ENCODE measurements at regions not wholly inside any gene's neighbourhood (a gene's known extent, or its start where the extent isn't known, plus 50 kb on each side); places are given as distances from the start of the nearest gene placed in this dataset.

DNA sequence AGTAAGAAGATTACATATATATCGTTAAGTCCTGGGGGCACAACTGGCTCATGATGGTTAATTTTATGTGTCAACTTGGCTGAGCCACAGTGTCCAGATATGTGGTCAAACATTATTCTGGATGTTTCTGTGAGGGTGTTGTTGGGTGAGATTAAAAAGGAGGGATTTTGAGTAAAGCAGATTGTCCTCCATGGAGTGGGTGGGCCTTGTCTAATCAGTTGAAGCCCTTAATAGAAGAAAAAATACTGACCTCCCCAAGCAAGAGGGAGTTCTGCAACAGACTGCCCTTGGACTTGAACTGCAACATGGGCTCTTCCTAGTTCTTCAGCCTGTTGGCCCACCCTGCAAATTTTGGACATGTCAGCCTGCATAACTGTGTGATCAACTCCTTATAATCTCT is 311.6 kb downstream of the RPS6KC1 start:
- H3K36me3 Mint-ChIP-seq (ENCODE audit: low read depth) = no peaks in the 10 kb centered on the region
- no peak overlapping the region for H3K4me3 Mint-ChIP-seq
- H3K27me3 Mint-ChIP-seq = peaks cover 21% of the 10 kb centered on the region
- no peak overlapping the region for H3K27ac Mint-ChIP-seq
- peaks cover 7% of the 10 kb centered on the region for H3K9me3 Mint-ChIP-seq
- no peak for ATAC-seq (replicated peaks)
- H3K4me1 Mint-ChIP-seq = no peaks in the 10 kb centered on the region

DNA sequence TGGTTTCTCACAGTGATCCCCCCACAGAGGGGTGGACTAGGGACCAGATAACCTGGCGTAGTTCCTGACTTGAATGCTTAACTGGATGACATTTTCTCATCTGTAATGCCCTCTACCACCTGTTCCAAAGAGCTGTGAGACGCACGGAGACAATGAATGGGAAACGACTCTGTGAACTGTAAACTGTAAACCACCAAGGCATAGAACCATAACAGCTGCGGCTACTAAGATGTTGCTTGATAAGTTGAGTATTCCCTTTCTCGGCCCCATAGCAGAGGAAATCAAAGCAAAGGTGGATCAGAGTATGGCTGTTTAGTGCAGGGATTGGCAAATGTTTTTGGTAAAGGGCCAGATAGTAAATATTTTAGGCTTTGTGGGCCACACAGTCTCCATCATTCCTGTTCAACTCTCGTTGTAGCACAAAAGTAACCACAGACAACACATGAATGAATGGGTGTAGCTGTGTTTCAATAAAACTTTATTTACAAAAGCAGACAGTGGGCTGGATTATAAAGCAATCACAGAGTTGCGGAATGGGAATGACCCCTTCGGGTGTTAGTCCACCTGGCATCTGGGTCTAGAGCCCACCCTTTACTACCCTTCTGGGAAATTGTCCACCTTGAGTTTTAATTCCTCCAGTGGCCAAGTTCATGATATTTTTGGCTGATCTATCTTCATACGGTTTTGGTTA is 315.2 kb downstream of the RPS6KC1 start:
- no peak overlapping the region for H3K27ac Mint-ChIP-seq
- no peak for ATAC-seq (replicated peaks)
- H3K4me1 Mint-ChIP-seq = no peaks in the 10 kb centered on the region
- H3K4me3 Mint-ChIP-seq = no peak overlapping the region
- peaks cover 7% of the 10 kb centered on the region for H3K9me3 Mint-ChIP-seq
- H3K27me3 Mint-ChIP-seq = peaks cover 16% of the 10 kb centered on the region
- H3K36me3 Mint-ChIP-seq (ENCODE audit: low read depth) = no peaks in the 10 kb centered on the region

DNA sequence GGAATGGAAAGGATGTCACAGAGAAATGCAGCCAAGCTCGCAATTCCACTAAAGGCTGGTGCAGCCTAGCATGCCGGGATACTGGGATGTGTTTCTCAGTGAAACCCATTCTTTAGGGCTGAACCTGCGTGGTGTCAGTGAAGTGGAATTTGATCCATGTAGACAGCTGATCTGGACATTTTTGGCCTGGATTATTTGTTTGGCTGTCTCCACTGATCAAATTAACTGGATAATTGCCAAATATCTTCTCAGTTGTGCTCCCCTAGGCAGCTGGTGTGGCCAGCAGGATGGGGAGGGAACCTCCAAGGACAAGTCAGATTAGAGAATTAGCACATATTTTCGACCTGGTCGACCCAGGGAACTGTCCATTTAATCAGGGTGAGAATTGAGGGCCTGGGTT is 318.4 kb downstream of the RPS6KC1 start:
- no peak overlapping the region for H3K27ac Mint-ChIP-seq
- no peak for ATAC-seq (replicated peaks)
- no peak overlapping the region for H3K4me3 Mint-ChIP-seq
- peaks cover 10% of the 10 kb centered on the region for H3K27me3 Mint-ChIP-seq
- H3K9me3 Mint-ChIP-seq = peaks cover 7% of the 10 kb centered on the region
- H3K4me1 Mint-ChIP-seq = peaks cover 4% of the 10 kb centered on the region
- no peaks in the 10 kb centered on the region for H3K36me3 Mint-ChIP-seq (ENCODE audit: low read depth)

DNA sequence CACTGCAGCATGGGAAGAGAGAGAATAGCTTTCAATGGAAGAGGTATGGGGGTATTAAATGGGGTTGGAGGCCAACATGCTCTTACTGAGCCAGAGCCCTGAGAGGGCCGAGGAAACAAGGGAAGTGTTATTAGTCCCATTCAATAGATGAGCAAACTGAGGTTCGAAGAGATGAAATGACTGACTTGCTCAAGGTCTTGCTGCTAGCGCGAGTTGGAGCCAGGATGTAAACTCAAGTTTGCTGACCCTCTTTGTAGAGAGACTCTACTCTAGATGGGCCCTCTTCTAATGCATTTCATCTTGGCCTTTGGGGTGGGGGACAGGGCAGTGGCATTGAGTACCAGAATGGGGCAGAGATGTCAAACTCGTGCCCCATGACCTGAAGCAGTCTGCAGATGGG is 319.5 kb downstream of the RPS6KC1 start:
- Mint-ChIP-seq H3K27me3 (peaks cover 7% of the 10 kb centered on the region), H3K36me3 (ENCODE audit: low read depth) (no peaks in the 10 kb centered on the region), H3K9me3 (peaks cover 3% of the 10 kb centered on the region), H3K27ac (no peak overlapping the region), H3K4me1 (peaks cover 5% of the 10 kb centered on the region), H3K4me3 (no peak overlapping the region)
- no peak for ATAC-seq (replicated peaks)

DNA sequence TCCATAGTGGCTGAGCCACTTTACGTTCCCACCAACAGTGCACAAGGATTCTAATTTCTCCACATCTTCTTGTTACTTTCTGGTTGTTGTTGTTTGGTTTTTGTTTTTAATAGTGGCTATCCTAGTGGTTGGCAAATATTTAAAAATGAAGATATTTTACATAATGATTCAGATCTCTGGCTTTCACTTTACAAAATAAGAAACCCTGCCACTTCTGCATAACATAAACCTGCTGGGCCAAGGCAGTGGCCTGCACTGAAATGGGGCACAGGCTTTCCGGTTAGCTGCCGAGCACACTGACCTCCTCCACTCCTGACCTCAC is 320.4 kb downstream of the RPS6KC1 start:
- Mint-ChIP-seq H3K27me3 (peaks cover 7% of the 10 kb centered on the region), H3K4me3 (no peak overlapping the region), H3K27ac (no peak overlapping the region), H3K9me3 (peaks cover 3% of the 10 kb centered on the region), H3K36me3 (ENCODE audit: low read depth) (no peaks in the 10 kb centered on the region), H3K4me1 (peaks cover 5% of the 10 kb centered on the region)
- no peak for ATAC-seq (replicated peaks)

DNA sequence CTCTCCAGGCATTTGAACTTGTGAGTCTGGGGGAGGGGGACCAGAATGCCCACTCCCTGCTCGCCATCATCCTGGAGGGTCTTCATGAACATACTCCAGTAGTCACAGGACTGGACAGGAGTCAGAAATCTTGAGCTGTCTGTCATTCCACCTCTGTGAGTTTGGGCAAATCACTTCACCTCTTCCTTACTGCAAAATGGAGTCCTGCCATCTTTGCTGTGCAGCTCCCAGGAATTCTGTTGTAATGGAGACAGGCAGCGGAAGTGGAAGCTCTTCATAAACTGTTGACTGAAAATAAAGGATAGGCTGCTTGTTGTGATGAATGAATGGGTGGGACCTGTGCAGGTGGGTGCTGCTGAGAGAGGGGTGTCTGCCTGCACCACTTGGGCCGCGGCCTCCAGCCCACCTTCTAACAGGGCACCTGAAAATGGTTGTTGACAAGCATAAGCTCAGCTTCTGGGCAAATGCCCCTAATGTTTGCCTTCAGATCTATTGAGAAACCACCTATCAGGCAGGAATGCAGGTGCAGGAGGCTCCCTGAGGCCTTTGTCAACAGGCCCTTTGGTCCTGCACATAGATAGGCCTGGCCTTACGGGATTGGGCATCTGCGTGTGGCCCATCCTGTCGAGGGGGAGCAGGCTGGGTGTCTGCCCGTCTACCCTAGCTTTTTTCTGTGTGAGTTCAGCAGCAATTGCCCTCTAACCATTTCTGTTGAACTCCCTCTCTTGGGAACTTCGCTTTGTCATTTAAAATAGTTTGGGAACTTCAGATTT is 321.0 kb downstream of the RPS6KC1 start:
- Mint-ChIP-seq H3K4me1 (peaks cover 5% of the 10 kb centered on the region), H3K27ac (no peak overlapping the region), H3K4me3 (no peak overlapping the region), H3K36me3 (ENCODE audit: low read depth) (no peaks in the 10 kb centered on the region), H3K9me3 (no peaks in the 10 kb centered on the region), H3K27me3 (peaks cover 7% of the 10 kb centered on the region)
- ATAC-seq (replicated peaks) = no peak

DNA sequence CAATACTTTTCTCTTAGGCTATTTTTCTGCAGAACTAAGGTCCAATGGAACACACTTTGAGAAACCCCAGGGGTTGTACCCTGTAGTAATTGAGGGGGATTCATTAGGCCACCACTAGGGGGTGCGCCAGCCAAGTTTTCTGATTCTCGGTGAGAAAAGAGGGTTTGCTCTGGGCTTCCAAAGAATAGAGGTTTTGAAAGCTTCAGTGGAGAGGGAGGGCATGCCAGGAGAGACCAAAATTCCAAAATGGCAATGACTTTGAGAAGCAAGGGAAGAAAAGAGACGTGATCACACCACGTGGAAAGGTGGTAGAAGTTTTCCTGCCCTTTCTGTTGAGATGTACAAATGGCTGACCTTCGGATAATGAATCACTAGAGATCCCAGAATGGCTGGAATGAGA is 323.3 kb downstream of the RPS6KC1 start:
- H3K4me1 Mint-ChIP-seq = peaks cover 5% of the 10 kb centered on the region
- H3K36me3 Mint-ChIP-seq (ENCODE audit: low read depth) = no peaks in the 10 kb centered on the region
- no peaks in the 10 kb centered on the region for H3K9me3 Mint-ChIP-seq
- no peak overlapping the region for H3K4me3 Mint-ChIP-seq
- H3K27me3 Mint-ChIP-seq = peaks cover 7% of the 10 kb centered on the region
- no peak for ATAC-seq (replicated peaks)
- H3K27ac Mint-ChIP-seq = no peak overlapping the region

DNA sequence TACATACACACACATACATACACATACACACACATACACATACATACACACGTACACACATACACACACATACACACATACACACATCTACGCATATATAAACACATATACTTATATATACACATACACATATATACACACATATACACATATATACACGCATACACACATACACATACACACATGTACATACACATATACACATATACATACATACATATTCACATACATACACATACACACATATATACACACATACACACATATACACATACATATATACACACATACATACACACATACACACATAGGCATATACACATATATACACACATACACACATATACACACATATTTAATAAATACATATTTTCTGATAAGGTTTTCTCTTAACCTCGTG is 324.0 kb downstream of the RPS6KC1 start:
- H3K4me3 Mint-ChIP-seq = no peak overlapping the region
- H3K36me3 Mint-ChIP-seq (ENCODE audit: low read depth) = no peaks in the 10 kb centered on the region
- H3K9me3 Mint-ChIP-seq = no peaks in the 10 kb centered on the region
- H3K27me3 Mint-ChIP-seq = peaks cover 7% of the 10 kb centered on the region
- H3K4me1 Mint-ChIP-seq = peaks cover 5% of the 10 kb centered on the region
- ATAC-seq (replicated peaks) = no peak
- no peak overlapping the region for H3K27ac Mint-ChIP-seq

DNA sequence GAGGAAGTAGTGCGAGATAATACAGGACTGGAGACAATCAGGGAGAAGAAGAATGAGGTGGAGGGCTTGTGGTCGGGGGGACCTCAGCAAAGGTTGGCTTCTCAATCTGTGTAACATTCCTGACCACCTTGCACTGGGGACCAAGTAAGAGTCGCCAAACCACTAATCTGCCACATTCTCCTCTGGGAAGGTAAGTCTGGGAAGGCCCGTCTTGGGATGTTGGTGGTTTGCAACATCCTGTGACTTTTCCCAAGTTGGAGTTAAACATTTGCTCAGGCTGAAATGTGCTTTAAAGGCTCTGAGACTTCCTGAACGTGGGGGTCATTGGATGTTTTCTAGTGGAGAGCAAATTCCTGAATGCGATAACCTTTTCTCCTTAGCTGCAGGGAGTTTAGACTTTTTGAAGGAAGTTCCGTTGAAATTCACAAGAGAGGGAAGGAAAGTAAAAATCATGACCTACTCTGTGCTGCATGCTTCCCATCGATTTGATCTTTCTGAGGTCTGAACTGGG is 325.9 kb downstream of the RPS6KC1 start:
- H3K36me3 Mint-ChIP-seq (ENCODE audit: low read depth) = no peaks in the 10 kb centered on the region
- H3K27me3 Mint-ChIP-seq = peaks cover 7% of the 10 kb centered on the region
- H3K4me1 Mint-ChIP-seq = peaks cover 5% of the 10 kb centered on the region
- no peak for ATAC-seq (replicated peaks)
- no peak overlapping the region for H3K4me3 Mint-ChIP-seq
- no peak overlapping the region for H3K27ac Mint-ChIP-seq
- H3K9me3 Mint-ChIP-seq = no peaks in the 10 kb centered on the region

DNA sequence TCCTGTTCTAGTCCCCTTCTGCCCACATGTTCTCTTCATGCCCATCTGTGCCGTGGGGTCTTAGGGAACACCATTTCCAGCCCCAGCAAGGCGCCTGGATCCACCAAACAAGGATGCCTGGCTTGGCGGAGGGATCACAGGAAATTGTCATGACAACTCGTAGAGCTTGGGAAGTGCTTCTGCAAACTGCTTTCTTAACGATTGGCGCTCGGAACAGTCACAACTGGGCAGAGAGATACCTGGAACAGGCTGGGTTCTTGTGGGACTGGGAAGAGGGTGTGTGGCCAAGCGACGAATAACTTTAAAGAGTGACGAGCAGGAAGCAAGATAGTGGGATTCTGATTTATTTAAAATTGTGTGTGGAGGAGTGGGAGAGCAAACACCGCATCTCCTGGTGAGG is 329.8 kb downstream of the RPS6KC1 start:
- no peak overlapping the region for H3K4me3 Mint-ChIP-seq
- no peak overlapping the region for H3K27ac Mint-ChIP-seq
- no peaks in the 10 kb centered on the region for H3K4me1 Mint-ChIP-seq
- peaks cover 5% of the 10 kb centered on the region for H3K27me3 Mint-ChIP-seq
- H3K9me3 Mint-ChIP-seq = no peaks in the 10 kb centered on the region
- no peak for ATAC-seq (replicated peaks)
- H3K36me3 Mint-ChIP-seq (ENCODE audit: low read depth) = no peaks in the 10 kb centered on the region

DNA sequence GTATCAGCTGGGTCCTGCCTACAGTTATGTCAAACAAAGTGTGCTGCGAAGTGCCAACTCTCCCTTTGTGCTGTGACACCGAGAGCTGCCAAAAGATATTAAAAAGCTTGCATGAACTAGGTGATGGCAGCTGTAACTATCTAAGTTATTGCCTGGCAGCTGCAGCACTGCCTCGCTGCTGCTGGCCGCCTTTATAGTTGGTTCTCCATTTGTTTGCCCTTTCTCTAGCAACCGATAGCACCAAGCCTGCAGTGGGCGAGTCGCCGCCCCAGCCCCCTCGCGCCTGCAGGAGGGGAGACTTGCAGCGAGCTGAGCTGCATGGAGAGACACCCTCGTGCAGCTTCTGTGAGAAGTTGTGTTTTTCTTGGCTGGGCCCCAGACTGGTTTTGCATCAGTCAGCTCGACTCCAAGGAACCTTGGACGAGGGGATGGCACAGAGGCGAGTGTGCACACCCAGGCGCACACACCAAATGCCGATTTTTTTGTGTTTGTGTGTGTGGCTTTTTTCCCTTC is 330.6 kb downstream of the RPS6KC1 start:
- Mint-ChIP-seq H3K4me3 (no peak overlapping the region), H3K27ac (no peak overlapping the region), H3K27me3 (peaks cover 3% of the 10 kb centered on the region), H3K4me1 (no peaks in the 10 kb centered on the region), H3K36me3 (ENCODE audit: low read depth) (no peaks in the 10 kb centered on the region), H3K9me3 (no peaks in the 10 kb centered on the region)
- ATAC-seq (replicated peaks) = no peak

DNA sequence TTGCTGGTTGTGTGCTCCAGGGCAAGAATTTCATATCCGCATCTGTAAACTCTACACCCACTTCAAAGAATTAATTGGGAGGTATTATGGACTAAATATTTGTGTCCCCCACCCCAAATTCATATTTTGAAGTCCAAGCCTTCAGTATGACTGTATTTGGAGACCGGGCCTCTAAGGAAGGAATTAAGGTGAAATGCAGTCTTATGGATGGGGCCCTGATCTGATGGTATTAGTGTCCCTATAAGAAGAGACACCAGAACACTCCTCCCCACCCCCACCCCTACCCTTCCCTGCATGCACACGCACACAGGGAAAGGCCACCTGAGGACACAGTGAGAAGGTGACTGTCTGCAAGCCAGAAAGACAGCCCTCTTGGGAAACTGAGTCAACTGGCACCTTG is 332.4 kb downstream of the RPS6KC1 start:
- no peak overlapping the region for H3K4me3 Mint-ChIP-seq
- H3K27me3 Mint-ChIP-seq = no peaks in the 10 kb centered on the region
- H3K27ac Mint-ChIP-seq = no peak overlapping the region
- H3K9me3 Mint-ChIP-seq = no peaks in the 10 kb centered on the region
- H3K4me1 Mint-ChIP-seq = no peaks in the 10 kb centered on the region
- ATAC-seq (replicated peaks) = no peak
- H3K36me3 Mint-ChIP-seq (ENCODE audit: low read depth) = no peaks in the 10 kb centered on the region

DNA sequence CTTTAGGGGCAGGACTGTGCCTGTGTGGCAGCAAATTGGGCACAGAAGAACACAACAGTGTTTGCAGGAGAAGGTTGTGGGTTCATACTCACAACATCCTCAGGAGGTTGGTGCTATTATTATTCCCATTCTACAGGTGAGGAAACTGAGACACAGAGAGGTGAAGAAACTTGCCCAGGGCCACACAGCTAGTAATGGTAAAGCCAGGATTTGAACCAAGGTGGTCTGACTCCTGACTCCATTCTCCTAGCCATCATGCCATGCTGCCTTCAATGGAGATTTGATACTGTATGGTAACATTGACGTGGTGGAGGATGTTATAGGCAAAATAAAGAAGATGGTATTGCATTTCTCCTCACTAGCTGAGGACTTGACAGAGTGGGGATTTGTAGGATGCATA is 334.2 kb downstream of the RPS6KC1 start:
- Mint-ChIP-seq H3K4me1 (no peaks in the 10 kb centered on the region), H3K27ac (no peak overlapping the region), H3K36me3 (ENCODE audit: low read depth) (no peaks in the 10 kb centered on the region), H3K9me3 (no peaks in the 10 kb centered on the region), H3K4me3 (no peak overlapping the region), H3K27me3 (no peaks in the 10 kb centered on the region)
- no peak for ATAC-seq (replicated peaks)

DNA sequence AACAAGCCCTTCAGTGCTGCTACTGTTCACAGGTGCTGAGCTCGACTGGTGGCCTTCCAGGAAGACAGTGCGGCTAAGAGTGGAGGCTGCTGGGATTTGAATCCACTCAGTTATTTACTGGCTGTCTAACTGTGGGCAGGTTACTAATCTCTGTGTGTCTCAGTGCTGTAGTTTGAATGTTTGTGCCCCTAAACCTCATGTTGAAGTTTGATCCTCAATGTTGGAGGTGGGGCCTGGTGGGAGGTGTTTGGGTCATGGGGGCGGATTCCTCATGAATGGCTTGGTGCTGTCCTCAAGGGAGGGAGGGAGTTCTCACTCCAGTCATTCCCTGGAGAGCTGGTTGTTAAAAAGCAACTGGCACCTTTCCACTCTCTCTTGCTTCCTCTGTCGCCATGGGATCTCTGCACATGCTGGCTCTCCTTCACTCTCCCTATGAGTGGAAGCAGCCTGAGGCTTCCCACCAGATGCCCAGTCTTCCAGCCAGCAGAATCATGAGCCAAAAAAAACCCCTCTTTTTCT is 334.8 kb downstream of the RPS6KC1 start:
- ATAC-seq (replicated peaks) = no peak
- no peaks in the 10 kb centered on the region for H3K4me1 Mint-ChIP-seq
- H3K4me3 Mint-ChIP-seq = no peak overlapping the region
- H3K9me3 Mint-ChIP-seq = no peaks in the 10 kb centered on the region
- no peaks in the 10 kb centered on the region for H3K36me3 Mint-ChIP-seq (ENCODE audit: low read depth)
- no peak overlapping the region for H3K27ac Mint-ChIP-seq
- H3K27me3 Mint-ChIP-seq = no peaks in the 10 kb centered on the region

DNA sequence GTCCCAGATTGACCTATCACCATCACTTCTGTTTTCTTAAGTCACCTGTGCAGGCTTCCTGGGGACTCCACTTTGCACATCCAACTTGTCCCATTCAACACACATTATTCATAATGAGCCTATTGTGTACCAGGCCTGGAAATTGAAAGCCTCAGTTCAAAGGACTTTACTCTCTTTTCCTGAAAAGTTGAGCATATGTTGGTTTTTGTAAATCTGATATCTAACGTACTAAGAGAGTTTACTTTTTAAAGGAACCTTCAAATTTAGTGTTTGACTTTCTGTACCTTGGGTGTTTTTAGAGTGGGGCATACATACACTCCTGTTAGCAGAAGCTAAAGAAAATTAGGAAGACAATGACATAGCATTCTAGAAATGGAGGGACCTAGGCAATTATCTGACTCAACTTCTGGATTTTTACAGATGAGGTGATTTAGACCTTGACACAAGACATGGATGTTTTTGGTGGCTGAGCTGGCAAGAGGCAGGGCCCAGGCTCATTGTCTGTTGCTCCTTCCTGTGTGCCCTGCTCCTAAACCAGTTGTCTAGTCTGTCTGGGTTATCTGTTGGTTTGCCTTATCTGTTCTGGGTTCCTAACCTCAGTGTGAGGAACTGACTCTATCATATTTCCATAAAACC is 336.5 kb downstream of the RPS6KC1 start:
- Mint-ChIP-seq H3K27me3 (no peaks in the 10 kb centered on the region), H3K4me3 (no peak overlapping the region), H3K27ac (no peak overlapping the region), H3K4me1 (no peaks in the 10 kb centered on the region), H3K36me3 (ENCODE audit: low read depth) (no peaks in the 10 kb centered on the region), H3K9me3 (no peaks in the 10 kb centered on the region)
- no peak for ATAC-seq (replicated peaks)

Data from activated T-helper 17 cell treated with anti-CD3 and anti-CD28 coated beads, Interleukin-2, amount 50 U/mL, for 72 hours (primary cell).